AG08396 (cell line): ENCODE measurements at regions not wholly inside any gene's neighbourhood (a gene's known extent, or its start where the extent isn't known, plus 50 kb on each side); places are given as distances from the start of the nearest gene placed in this dataset.

Source experiments
- DNase-seq: peaks from one replicate; pipeline ENCODE4 v3.0.0; 2012; ENCODE audit warnings: low spot score, mixed read lengths

DNA sequence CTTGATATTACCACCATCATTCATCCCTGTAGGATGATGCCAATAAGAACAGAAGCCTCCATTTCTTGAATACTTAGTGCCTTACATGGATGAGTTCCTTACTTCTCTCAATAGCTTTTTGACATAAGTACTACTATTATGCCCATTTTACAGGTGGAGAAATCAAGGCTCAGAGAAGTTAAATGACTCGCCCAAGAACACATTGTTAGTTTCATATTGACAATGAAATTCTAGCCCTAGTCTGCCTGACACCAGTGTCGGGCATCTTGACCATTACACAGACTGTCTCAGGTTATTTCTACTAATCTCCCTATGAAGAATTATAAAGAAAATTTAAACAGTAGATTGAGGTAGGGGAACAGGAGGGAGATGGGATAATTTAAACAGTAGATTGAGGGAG is 52.5 kb upstream of the ARL8B start:
- DNase-seq: no peak

DNA sequence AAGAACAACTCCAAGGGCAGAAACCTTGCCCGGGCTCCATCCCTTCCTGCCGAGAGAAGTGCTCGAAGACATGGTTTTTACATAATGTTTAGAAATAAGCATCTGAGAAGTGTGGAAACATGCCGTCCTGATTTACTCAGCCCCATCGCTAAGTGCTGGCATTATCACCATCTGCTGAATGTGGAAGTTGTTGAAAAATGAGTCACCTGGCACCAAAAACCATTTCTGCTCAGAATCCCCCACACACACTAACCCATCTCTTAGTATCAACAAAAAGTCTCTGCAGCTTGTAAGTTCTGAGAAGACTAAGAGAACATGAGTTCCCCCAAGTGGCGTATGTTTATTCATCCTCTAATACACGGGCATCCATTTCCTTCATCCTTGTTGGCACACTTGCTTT is 51.0 kb upstream of the ARL8B start:
- no peak for DNase-seq

DNA sequence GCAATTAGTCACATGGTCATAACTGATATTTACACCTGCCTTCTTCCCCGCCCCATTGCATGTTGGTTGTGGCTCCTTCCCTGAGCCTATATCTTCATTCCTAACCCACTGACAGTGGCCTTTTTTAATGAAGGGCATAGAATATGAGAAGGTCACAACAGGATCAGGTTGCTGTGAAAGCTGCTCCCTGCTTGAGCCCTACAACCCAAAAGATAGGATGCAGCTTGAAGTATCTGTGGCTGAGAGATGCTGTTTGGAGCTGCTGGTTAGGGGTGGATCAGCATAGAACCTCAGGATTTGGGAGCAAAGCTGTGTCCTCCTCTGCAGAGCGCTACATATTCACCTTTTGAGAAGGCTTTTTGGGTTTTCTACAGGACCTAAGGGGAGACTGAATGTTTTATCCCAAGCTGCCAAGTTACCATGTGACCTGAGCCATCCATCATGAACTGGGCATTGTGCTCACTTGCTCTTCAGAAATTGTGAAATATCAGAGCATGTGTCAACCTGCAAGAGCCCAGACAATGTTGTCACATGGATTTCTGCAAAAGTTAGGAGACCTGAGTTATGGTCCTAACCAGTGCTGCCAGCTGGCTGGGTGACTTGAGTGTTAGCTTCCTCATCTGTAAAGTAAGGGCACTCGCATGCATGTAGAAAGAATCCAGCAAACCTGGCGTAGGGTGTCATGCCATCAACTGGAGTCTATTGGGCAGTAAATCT is 49.8 kb upstream of the ARL8B start:
- DNase-seq: no peak
